ENCODE measurements at regions not wholly inside any gene's neighbourhood (a gene's known extent, or its start where the extent isn't known, plus 50 kb on each side); places are given as distances from the start of the nearest gene placed in this dataset.

DNA sequence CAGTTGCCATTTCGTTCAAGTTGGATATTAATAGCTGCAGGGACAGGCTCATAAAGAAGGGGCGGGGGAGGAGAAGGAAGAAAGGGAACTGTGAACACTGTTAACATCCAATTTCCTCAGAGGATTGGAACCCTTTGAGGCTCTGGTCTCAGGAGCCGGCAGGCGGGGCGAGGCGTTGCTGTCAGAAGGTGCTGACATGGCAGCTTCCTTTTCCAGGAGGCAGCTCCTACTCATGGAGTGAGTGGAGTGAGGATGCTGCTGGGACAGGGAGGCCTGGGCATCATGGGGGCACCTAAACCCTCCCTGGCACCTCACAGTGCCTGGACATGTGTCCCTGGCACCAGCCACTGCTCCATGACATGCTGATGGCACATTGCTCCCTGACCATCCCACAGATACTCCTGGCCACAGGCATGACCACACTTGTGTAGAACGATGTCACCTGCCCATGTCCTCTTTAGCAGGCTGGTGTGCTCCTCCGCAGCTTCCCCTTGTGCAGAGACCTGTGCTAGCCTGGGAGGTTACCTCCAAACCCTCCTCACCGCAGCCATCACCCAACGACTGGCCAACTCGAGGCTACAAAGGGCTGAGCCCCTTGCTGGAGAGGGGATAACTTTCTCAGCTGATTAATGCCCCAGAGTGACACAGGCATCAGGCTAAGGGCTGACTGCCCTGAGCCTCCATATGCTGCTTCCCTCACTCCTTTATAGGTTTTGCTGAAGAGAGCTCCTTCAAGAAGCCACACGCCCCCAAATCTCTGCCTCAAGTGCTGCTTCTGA, 79.6 kb upstream of the NECTIN1 start:
- TF ChIP-seq, protein P1, sequence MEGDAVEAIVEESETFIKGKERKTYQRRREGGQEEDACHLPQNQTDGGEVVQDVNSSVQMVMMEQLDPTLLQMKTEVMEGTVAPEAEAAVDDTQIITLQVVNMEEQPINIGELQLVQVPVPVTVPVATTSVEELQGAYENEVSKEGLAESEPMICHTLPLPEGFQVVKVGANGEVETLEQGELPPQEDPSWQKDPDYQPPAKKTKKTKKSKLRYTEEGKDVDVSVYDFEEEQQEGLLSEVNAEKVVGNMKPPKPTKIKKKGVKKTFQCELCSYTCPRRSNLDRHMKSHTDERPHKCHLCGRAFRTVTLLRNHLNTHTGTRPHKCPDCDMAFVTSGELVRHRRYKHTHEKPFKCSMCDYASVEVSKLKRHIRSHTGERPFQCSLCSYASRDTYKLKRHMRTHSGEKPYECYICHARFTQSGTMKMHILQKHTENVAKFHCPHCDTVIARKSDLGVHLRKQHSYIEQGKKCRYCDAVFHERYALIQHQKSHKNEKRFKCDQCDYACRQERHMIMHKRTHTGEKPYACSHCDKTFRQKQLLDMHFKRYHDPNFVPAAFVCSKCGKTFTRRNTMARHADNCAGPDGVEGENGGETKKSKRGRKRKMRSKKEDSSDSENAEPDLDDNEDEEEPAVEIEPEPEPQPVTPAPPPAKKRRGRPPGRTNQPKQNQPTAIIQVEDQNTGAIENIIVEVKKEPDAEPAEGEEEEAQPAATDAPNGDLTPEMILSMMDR (IDR thresholded peaks at IDR 0.05), result no peak
- TF ChIP-seq EP300 (IDR thresholded peaks at IDR 0.05) (no peak), POLR2A (IDR thresholded peaks at IDR 0.05) (no peak)
